ENCODE measurements at regions not wholly inside any gene's neighbourhood (a gene's known extent, or its start where the extent isn't known, plus 50 kb on each side); places are given as distances from the start of the nearest gene placed in this dataset.
"Not testable (repeated sequence)": the region's sequence is repeated elsewhere in the genome, so short reads cannot be mapped to it uniquely, and the experiment has no call there.

DNA sequence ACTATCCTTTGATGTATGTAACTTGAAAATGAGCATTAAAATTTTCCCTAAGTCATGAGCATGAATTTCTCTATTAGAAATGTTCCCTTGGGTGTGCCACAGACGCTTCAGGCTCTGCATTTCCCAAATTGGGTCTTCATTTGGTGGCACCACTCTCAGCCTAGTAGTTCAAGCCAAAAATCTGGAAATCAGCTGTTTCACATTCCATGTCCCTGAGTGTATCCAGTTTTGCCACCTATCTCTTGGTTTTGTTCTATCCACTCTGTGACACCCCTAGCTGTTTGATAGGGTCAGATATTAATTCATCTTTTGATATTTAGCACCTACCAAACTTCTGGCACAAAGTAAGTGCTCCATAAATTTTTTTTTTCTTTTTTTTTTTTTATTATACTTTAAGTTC is 89.5 kb upstream of the DPH5 start:
- no peak overlapping the region for H3K9ac ChIP-seq (ENCODE audit: control insufficient read depth, insufficient read depth, low read length)
- CTCF ChIA-PET, result interaction anchor here (1.2 to 2.1 kb wide), 3 partner anchors 31 to 173 kb away, joined by 3 to 6 read pairs (median 3); no protein-coding TSS in a partner anchor
- SMC1A ChIA-PET (ENCODE audit: uncharacterized antibody, unreplicated experiment), result interaction anchor here (1.1 kb wide), 1 partner anchor 63 kb away, joined by 4 read pairs; no protein-coding TSS in a partner anchor
- no peak overlapping the region for H3K4me3 ChIP-seq
- RAD21 ChIA-PET (ENCODE audit: unreplicated experiment), result interaction anchor here (1.0 kb wide), 1 partner anchor 123 kb away, joined by 3 read pairs; no protein-coding TSS in a partner anchor
- no peak for ATAC-seq
- intact Hi-C loops (cut with micrococcal nuclease; ENCODE audit: unreplicated experiment) (no loop called here), in situ Hi-C loops (cut with MboI) (no loop called here)
- FAIRE-seq, result no peak
- no peaks in the 10 kb centered on the region for H4K20me1 ChIP-seq (ENCODE audit: control insufficient read depth, insufficient read depth)
- no peaks in the 10 kb centered on the region; a peak in 1 of 4 replicates for H3K27me3 ChIP-seq (replicated peaks in 1 of 2; ENCODE audit: control insufficient read depth in 2 of 2, insufficient read depth in 2 of 2, low read length in 1 of 2)
- H3K36me3 ChIP-seq (ENCODE audit: control insufficient read depth in 2 of 2, insufficient read depth in 2 of 2, low read length in 1 of 2), result no peaks in the 10 kb centered on the region
- no peaks in the 10 kb centered on the region for H3K79me2 ChIP-seq (ENCODE audit: control insufficient read depth, insufficient read depth, low read length)
- H3K4me1 ChIP-seq (ENCODE audit: control insufficient read depth, insufficient read depth, low read length), result peaks cover 11% of the 10 kb centered on the region
- DNase-seq (ENCODE audit: low read depth, low spot score), result no peak
- H2AFZ ChIP-seq (ENCODE audit: control insufficient read depth, low read depth, low read length), result no peak overlapping the region
- H3K9me3 ChIP-seq (replicated peaks; ENCODE audit: control insufficient read depth, insufficient read depth, low read length), result no peaks in the 10 kb centered on the region
- H3K4me2 ChIP-seq (ENCODE audit: control insufficient read depth, insufficient read depth), result no peak overlapping the region
- POLR2A ChIA-PET, result no interaction called here
- no peak overlapping the region for H3K27ac ChIP-seq (ENCODE audit: control insufficient read depth, insufficient read depth)
- no peak for TF ChIP-seq KLF5 (IDR thresholded peaks at IDR 0.05; ENCODE audit: partially characterized antibody)
- no peak for TF ChIP-seq RBBP5 (conservative IDR thresholded peaks at IDR 0.05)
- TF ChIP-seq EGR1 (IDR thresholded peaks at IDR 0.05; ENCODE audit: borderline replicate concordance in 1 of 2, low read depth in 2 of 2, low read length in 2 of 2), result no peak
- TF ChIP-seq, protein P1, sequence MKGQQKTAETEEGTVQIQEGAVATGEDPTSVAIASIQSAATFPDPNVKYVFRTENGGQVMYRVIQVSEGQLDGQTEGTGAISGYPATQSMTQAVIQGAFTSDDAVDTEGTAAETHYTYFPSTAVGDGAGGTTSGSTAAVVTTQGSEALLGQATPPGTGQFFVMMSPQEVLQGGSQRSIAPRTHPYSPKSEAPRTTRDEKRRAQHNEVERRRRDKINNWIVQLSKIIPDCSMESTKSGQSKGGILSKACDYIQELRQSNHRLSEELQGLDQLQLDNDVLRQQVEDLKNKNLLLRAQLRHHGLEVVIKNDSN (IDR thresholded peaks at IDR 0.05; ENCODE audit: borderline replicate concordance, extremely low read length, insufficient read depth, low read depth, low read length), result no peak
- no TSS peak for BruUV-seq (replicated peaks)
- WGBS (ENCODE audit: insufficient coverage, insufficient replicate concordance, low lambda C conversion rate, missing lambda C conversion rate), result 92% methylated on average over 1 of the region's 1 CpG

DNA sequence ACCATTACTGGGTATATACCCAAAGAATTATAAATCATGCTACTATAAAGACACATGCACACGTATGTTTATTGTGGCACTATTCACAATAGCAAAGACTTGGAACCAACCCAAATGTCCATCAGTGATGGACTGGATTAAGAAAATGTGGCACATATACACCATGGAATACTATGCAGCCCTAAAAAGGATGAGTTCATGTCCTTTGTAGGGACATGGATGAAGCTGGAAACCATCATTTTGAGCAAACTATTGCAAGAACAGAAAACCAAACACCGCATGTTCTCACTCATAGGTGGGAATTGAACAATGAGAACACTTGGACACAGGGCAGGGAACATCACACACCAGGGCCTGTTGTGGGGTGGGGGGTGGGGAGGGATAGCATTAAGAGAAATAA is 88.5 kb upstream of the DPH5 start:
- H3K4me3 ChIP-seq; H3K4me2 ChIP-seq (ENCODE audit: control insufficient read depth, insufficient read depth); H3K36me3 ChIP-seq (ENCODE audit: control insufficient read depth in 2 of 2, insufficient read depth in 2 of 2, low read length in 1 of 2); H3K9me3 ChIP-seq (replicated peaks; ENCODE audit: control insufficient read depth, insufficient read depth, low read length); POLR2A ChIA-PET; H2AFZ ChIP-seq (ENCODE audit: control insufficient read depth, low read depth, low read length); SMC1A ChIA-PET (ENCODE audit: uncharacterized antibody, unreplicated experiment); intact Hi-C loops (cut with micrococcal nuclease; ENCODE audit: unreplicated experiment); H3K27ac ChIP-seq (ENCODE audit: control insufficient read depth, insufficient read depth); H3K27me3 ChIP-seq (replicated peaks in 1 of 2; ENCODE audit: control insufficient read depth in 2 of 2, insufficient read depth in 2 of 2, low read length in 1 of 2); ATAC-seq; FAIRE-seq; H4K20me1 ChIP-seq (ENCODE audit: control insufficient read depth, insufficient read depth); BruUV-seq (replicated peaks); H3K9ac ChIP-seq (ENCODE audit: control insufficient read depth, insufficient read depth, low read length); DNase-seq (ENCODE audit: low read depth, low spot score); H3K79me2 ChIP-seq (ENCODE audit: control insufficient read depth, insufficient read depth, low read length); in situ Hi-C loops (cut with MboI): not testable (repeated sequence)
- H3K4me1 ChIP-seq (ENCODE audit: control insufficient read depth, insufficient read depth, low read length), result peaks cover 11% of the 10 kb centered on the region
- RAD21 ChIA-PET (ENCODE audit: unreplicated experiment), result interaction anchor here (1.0 kb wide), 1 partner anchor 124 kb away, joined by 3 read pairs; no protein-coding TSS in a partner anchor
- 100% methylated on average over 2 of the region's 2 CpGs for WGBS (ENCODE audit: insufficient coverage, insufficient replicate concordance, low lambda C conversion rate, missing lambda C conversion rate)
- CTCF ChIA-PET, result interaction anchor here (1.3 kb wide), 1 partner anchor 126 kb away, joined by 3 read pairs; no protein-coding TSS in a partner anchor
